HCT116 (cell line): ENCODE measurements at regions not wholly inside any gene's neighbourhood (a gene's known extent, or its start where the extent isn't known, plus 50 kb on each side); places are given as distances from the start of the nearest gene placed in this dataset.

ENCODE experiments used
- ATF3 ChIP-seq: IDR thresholded peaks from 2 replicates; pipeline ENCODE4 v1.6.1; 2012
- CBX3 ChIP-seq: IDR thresholded peaks from 2 replicates; pipeline ENCODE4 v1.6.1; 2012; ENCODE audit warnings: low read depth
- FOSL1 ChIP-seq: IDR thresholded peaks from 2 replicates; pipeline ENCODE4 v1.6.1; 2012; ENCODE audit warnings: low read depth
- REST ChIP-seq: IDR thresholded peaks from 2 replicates; pipeline ENCODE4 v1.6.1; 2012; ENCODE audit warnings: low read depth
- SP1 ChIP-seq: IDR thresholded peaks from 2 replicates; pipeline ENCODE4 v1.6.1; 2012; ENCODE audit warnings: low read depth
- SRF ChIP-seq: IDR thresholded peaks from 2 replicates; pipeline ENCODE4 v1.6.1; 2012; ENCODE audit warnings: low read depth
- TF ChIP-seq, protein P1 (sequence below): IDR thresholded peaks from 2 replicates; pipeline ENCODE4 v1.6.1; 2011; ENCODE audit warnings: mild to moderate bottlenecking, low read length, moderate library complexity; ENCODE audit not compliant: insufficient replicate concordance; ENCODE audit errors: extremely low read depth

DNA sequence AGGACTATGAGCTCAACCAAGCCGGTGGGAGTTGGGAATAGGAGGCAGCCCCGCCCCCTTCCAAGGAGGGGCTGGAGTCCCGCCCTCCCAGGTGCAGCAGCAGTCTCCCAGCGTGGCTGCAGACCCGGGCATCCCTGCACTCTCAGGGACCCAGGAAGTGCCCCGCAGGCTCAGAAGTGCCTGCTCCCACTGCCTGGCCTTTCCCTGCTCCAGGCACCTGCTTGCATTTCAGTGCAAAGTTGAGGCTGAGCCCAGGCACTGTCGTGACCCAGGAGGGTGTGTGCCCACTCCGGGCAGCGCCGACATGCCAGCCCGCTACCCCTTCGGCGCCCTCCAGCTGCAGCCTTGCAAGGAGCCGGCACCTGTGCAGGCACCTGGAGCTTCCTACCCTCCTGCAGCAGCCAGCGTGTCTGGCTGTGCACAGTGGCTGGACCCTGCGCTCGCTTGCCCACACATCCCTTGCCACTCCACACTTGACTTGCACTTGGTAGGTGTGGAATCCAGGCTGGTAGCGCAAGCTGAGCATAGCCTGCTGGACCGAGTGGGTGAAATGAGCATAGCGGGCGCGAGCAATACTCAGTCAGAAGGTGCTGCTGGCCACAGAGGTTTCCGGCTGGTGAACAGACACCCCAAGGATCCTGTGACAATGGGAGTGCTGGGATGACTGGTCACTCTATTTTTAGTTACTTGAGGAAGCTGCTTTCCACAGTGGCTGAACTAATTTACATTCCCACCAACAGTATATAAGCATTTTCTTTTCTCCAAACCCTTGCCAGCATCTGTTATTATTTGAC, 236.3 kb downstream of the PCDH10 start (continued):
- TF ChIP-seq REST, result no peak
- no peak for TF ChIP-seq CBX3
- no peak for TF ChIP-seq ATF3
- TF ChIP-seq SRF, result no peak
- no peak for TF ChIP-seq FOSL1
- TF ChIP-seq SP1, result no peak
- TF ChIP-seq, protein P1, sequence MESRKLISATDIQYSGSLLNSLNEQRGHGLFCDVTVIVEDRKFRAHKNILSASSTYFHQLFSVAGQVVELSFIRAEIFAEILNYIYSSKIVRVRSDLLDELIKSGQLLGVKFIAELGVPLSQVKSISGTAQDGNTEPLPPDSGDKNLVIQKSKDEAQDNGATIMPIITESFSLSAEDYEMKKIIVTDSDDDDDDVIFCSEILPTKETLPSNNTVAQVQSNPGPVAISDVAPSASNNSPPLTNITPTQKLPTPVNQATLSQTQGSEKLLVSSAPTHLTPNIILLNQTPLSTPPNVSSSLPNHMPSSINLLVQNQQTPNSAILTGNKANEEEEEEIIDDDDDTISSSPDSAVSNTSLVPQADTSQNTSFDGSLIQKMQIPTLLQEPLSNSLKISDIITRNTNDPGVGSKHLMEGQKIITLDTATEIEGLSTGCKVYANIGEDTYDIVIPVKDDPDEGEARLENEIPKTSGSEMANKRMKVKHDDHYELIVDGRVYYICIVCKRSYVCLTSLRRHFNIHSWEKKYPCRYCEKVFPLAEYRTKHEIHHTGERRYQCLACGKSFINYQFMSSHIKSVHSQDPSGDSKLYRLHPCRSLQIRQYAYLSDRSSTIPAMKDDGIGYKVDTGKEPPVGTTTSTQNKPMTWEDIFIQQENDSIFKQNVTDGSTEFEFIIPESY, result no peak
